HG03558 (cell line): ENCODE measurements at regions not wholly inside any gene's neighbourhood (a gene's known extent, or its start where the extent isn't known, plus 50 kb on each side); places are given as distances from the start of the nearest gene placed in this dataset.

ENCODE experiments used
- ATAC-seq: cut with Tn5 transposase; IDR thresholded peaks from one replicate; pipeline ENCODE4 v1.9.1; 2021; ENCODE audit warnings: moderate number of reproducible peaks; ENCODE audit not compliant: unreplicated experiment; ENCODE audit errors: extremely low read depth

DNA sequence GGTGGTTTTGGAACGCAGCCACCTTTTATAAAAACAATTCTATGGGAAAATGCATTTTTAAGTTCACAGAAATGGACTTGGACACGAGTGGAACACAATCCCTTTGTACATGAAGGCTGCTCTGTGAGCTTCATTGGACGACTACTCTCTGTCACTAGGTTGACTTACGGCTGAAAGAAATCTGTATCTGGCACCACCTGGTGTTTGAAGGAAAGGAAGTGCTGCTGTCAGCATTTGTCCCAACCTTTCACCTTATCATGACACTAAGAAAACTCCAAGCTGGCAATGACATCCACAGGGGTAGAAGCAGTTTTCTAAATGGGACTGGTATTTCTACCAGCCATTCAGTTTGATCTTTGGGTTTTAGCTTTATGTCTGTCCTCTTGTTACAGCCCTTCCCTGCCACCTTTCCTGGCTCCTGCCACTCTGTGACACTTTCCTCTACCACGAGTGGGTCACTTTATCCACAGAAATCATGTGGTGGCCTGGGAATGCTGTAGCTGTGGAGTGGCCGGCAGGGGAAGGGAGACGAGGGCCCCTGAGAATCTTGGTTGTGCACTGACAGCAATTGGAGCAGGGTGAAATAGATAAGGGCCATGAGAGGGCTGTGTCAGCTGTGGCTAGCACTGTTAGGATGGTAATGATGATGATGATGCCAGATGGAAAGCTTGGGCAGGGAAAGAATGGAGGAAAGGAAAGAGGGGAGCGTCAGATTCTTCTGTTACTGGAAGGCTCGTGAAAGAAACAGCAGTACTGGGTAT, 85.2 kb downstream of the TBX19 start:
- ATAC-seq: no peak
